Peyer's patch (tissue), 4 donors: ENCODE measurements at regions not wholly inside any gene's neighbourhood (a gene's known extent, or its start where the extent isn't known, plus 50 kb on each side); places are given as distances from the start of the nearest gene placed in this dataset.
A peak's percentile ranks its signal among the peaks of the same experiment; 100 is the strongest.

ENCODE experiments used
- DNase-seq, 3 donors: peaks; one replicate each; pipeline ENCODE4 v3.0.0-alpha.2; 2017 to 2019
- H3K27ac ChIP-seq, 4 donors: fragments of 200-600 bp; sonication (generic); one replicate each; pipeline ENCODE4 v1.5.1; 2016 to 2019
- H3K27me3 ChIP-seq, 2 donors: fragments of 200-600 bp; sonication (generic); one replicate each; pipeline ENCODE4 v1.5.1; 2019
- H3K36me3 ChIP-seq, 3 donors: fragments of 200-600 bp; sonication (generic); one replicate each; pipeline ENCODE4 v1.5.1; 2016 to 2019
- H3K4me1 ChIP-seq, 4 donors: fragments of 200-600 bp; sonication (generic); one replicate each; pipeline ENCODE4 v1.5.1; 2016 to 2019
- H3K4me3 ChIP-seq, 4 donors: fragments of 200-600 bp; sonication (generic); 1 replicate in 3 of 4; 2 replicates in 1 of 4; pipeline ENCODE4 v1.5.1; 2016 to 2019; ENCODE audit warnings: mild to moderate bottlenecking in 1 of 4
- H3K9me3 ChIP-seq, 4 donors: fragments of 200-600 bp; sonication (generic); one replicate each; pipeline ENCODE4 v1.5.1; 2016 to 2019; ENCODE audit warnings: mild to moderate bottlenecking in 1 of 4
- POLR2A ChIP-seq, 2 donors: fragments of 450-650 bp; IDR thresholded peaks; one replicate each; pipeline ENCODE4 v1.5.1; 2017; ENCODE audit warnings: antibody characterized with exemption in 2 of 2, mild to moderate bottlenecking in 2 of 2, moderate library complexity in 2 of 2
- TF ChIP-seq, protein P1 (sequence below), 6 experiments: fragments of 450-650 bp in 4 of 6; fragments of 200-600 bp in 2 of 6; sonication (generic) in 1 of 6; IDR thresholded peaks; one replicate each; pipeline ENCODE4 v1.5.1; 2017 to 2019; ENCODE audit warnings: antibody characterized with exemption in 6 of 6, mild to moderate bottlenecking in 3 of 6, moderate library complexity in 1 of 6

GRCh38 chr12:124370384-124370783 is 75.5 kb downstream of the RFLNA start:
- no peak overlapping the region for H3K4me3 ChIP-seq
- H3K4me1 ChIP-seq: peaks cover 0 to 47% (median 14%) of the 10 kb centered on the region in 4 donors
- H3K9me3 ChIP-seq: no peaks in the 10 kb centered on the region
- H3K27ac ChIP-seq: peak overlapping the region; percentile 58 to 95 (median 82)
- no peak for DNase-seq
- TF ChIP-seq POLR2A (IDR thresholded peaks at IDR 0.05): no peak
- TF ChIP-seq, protein P1, sequence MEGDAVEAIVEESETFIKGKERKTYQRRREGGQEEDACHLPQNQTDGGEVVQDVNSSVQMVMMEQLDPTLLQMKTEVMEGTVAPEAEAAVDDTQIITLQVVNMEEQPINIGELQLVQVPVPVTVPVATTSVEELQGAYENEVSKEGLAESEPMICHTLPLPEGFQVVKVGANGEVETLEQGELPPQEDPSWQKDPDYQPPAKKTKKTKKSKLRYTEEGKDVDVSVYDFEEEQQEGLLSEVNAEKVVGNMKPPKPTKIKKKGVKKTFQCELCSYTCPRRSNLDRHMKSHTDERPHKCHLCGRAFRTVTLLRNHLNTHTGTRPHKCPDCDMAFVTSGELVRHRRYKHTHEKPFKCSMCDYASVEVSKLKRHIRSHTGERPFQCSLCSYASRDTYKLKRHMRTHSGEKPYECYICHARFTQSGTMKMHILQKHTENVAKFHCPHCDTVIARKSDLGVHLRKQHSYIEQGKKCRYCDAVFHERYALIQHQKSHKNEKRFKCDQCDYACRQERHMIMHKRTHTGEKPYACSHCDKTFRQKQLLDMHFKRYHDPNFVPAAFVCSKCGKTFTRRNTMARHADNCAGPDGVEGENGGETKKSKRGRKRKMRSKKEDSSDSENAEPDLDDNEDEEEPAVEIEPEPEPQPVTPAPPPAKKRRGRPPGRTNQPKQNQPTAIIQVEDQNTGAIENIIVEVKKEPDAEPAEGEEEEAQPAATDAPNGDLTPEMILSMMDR (IDR thresholded peaks at IDR 0.05): no peak
- peaks cover 0 to 58% (median 0%) of the 10 kb centered on the region in 3 donors for H3K36me3 ChIP-seq
- no peaks in the 10 kb centered on the region for H3K27me3 ChIP-seq

DNA sequence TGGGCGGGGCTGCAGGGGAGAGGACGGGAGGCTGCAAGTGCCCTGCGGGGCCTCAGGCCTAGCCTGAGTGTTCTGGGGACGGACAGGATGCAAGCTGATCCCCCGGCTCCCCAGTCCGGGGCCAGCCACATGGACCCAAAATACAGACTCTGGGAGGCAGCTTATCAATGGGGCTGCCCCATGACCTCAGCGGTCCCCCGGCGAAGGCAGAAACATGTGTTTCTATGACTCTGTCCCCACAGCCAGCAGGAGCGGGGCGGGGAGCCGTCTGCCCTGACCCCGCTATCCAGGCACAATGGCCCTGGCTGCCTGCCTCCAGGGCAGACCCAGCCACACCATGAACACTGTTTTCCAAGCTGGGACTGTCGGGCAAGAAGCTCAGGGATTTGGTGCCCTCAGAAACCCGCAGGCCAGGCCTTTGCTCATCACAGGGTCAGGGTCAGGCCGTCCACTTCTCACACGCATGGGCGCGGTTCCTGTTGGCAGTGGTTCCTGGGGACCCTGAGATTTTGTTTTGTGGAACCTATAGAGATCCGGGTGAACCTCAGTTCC is 75.0 kb downstream of the RFLNA start:
- peak overlapping the region; percentile 58 to 95 (median 82) for H3K27ac ChIP-seq
- peaks cover 0 to 47% (median 14%) of the 10 kb centered on the region in 4 donors for H3K4me1 ChIP-seq
- no peak overlapping the region for H3K4me3 ChIP-seq
- H3K9me3 ChIP-seq: no peaks in the 10 kb centered on the region
- H3K36me3 ChIP-seq: peaks cover 0 to 57% (median 0%) of the 10 kb centered on the region in 3 donors
- DNase-seq: no peak
- no peak for TF ChIP-seq POLR2A (IDR thresholded peaks at IDR 0.05)
- TF ChIP-seq, protein P1 (IDR thresholded peaks at IDR 0.05): no peak
- no peaks in the 10 kb centered on the region for H3K27me3 ChIP-seq

DNA sequence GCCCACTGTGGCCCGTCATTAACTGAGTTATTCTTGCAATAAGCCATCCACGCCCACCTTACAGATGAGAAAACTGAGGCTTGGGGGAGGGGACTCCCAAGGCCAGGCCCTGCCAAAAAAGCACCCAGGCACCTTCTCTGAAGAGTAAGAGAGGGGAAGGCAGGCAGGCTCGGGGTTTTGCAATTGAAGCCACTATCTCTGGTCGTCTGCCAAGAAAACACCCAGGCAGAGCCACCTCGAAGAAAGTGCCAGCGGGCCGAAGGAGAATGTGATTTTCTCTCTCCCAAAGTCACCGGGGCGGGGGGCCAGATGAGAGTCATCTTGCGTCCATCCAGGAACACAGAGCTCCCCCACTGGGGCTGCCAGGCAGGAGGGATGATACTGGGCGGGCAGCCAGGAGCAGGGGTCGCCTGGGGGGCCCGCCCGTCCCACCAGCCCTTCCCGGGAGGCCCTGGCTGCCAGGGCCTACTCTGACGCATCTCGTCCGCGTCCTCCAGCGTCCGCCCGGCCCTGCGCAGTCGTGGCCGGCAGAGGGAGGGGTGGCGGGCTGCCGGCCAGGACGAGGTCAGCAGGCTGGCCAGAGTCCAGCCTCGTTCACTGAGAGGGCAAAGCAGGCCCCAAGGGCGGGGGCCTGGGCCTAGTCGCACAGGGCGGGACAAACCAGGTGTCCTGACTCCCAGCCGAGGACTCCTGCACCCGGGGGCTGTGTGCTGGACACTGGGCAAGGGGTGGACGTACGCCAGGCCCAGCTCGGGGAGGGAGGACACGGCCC is 74.3 kb downstream of the RFLNA start:
- Histone ChIP-seq H3K36me3 (peaks cover 0 to 50% (median 0%) of the 10 kb centered on the region in 3 donors), H3K27me3 (no peaks in the 10 kb centered on the region), H3K27ac (peak overlapping the region; percentile 58 to 95 (median 82)), H3K4me1 (peaks cover 0 to 47% (median 14%) of the 10 kb centered on the region in 4 donors), H3K9me3 (no peaks in the 10 kb centered on the region), H3K4me3 (peak overlapping the region in 1 of 4 donors; percentile 27)
- TF ChIP-seq, protein P1 (IDR thresholded peaks at IDR 0.05): peak in 3 of 6 experiments; percentile 58 to 64 (median 58)
- TF ChIP-seq POLR2A (IDR thresholded peaks at IDR 0.05): no peak
- peak; percentile 20 to 89 (median 87) for DNase-seq

DNA sequence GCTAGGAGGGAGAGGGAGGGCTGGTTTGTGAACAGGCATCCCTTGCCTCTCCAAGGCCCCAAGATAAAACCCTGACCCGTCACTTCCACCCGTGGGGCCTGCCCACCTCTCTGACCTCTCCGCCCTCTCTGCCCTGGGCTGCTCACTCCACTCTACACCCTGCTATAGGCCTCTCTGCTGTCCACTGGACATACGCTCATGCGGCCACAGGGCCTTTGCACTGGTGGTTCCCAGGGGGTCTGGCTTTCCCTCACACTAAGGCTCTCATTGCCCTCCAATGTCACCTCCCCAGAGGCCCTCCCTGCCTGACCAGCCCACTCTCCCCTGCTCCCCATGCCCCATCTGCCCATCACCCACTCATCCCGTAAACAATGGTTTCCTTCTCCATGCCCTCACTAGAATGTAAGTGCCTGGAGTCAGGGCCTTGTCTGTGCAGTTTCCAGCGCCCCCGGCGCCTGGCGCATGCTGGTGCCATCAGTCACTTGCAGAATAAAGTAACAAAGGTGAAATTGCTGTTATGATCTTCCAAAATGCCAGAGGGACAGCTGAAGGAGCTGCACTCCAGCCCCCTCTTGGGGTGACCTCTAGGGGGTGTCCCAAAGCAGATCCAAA is 73.6 kb downstream of the RFLNA start:
- Histone ChIP-seq H3K27me3 (no peaks in the 10 kb centered on the region), H3K36me3 (peaks cover 0 to 44% (median 0%) of the 10 kb centered on the region in 3 donors), H3K27ac (peak overlapping the region; percentile 58 to 95 (median 82)), H3K4me1 (peaks cover 0 to 47% (median 14%) of the 10 kb centered on the region in 4 donors), H3K4me3 (no peak overlapping the region), H3K9me3 (no peaks in the 10 kb centered on the region)
- TF ChIP-seq, protein P1 (IDR thresholded peaks at IDR 0.05): no peak
- TF ChIP-seq POLR2A (IDR thresholded peaks at IDR 0.05): no peak
- no peak for DNase-seq

DNA sequence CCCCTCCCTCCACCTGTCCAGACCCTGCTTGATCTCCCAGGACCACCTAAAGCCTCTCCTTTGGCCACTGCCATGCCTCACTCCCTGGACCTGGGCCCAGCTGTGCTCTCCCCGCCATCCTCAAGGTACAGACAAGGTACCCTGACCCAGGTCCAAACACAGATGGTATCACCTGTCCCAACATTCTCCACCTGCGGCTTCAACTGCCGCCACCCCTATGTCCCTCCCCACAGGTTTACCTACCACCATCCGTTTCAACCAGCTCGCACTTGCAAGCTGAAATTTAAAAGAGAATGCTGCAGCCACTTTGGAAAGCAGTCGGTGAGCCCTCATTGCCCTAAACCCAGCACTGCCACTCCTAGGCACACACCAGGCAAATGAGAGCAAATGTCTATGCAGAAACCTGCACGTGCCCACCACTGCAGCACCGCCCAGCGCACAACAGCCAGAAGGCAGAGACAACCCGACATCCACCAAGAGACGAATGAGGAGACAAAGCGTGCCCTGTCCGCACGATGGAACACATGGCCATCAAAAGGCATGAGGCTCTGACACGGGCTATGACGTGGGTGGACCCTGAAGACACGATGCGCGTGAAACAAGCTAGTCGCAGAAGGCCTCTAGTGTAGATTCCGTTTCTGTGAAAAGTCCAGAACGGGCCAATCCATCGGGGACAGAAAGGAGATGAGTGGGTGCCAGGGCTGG is 71.0 kb downstream of the RFLNA start:
- Histone ChIP-seq H3K9me3 (no peaks in the 10 kb centered on the region), H3K4me1 (peaks cover 0 to 45% (median 14%) of the 10 kb centered on the region in 4 donors), H3K27ac (no peak overlapping the region), H3K27me3 (no peaks in the 10 kb centered on the region), H3K4me3 (no peak overlapping the region), H3K36me3 (peaks cover 0 to 36% (median 0%) of the 10 kb centered on the region in 3 donors)
- no peak for TF ChIP-seq POLR2A (IDR thresholded peaks at IDR 0.05)
- TF ChIP-seq, protein P1 (IDR thresholded peaks at IDR 0.05): no peak
- no peak for DNase-seq
